Neural cell (in vitro differentiated cells): ENCODE measurements at regions not wholly inside any gene's neighbourhood (a gene's known extent, or its start where the extent isn't known, plus 50 kb on each side); places are given as distances from the start of the nearest gene placed in this dataset.

Experiments
- EP300 ChIP-seq: fragments of 450-650 bp; conservative IDR thresholded peaks from 2 replicates; pipeline ENCODE4 v1.6.1; 2014; ENCODE audit warnings: antibody characterized with exemption, mild to moderate bottlenecking, moderate library complexity; ENCODE audit not compliant: poor library complexity, severe bottlenecking
- EZH2 ChIP-seq: fragments of 200-600, 300-800 bp; shearing (Covaris generic), sonication (generic); IDR thresholded peaks from 2 replicates; pipeline ENCODE4 v1.6.1; 2014; ENCODE audit warnings: antibody characterized with exemption, low read length, borderline replicate concordance, mild to moderate bottlenecking; ENCODE audit not compliant: insufficient read depth, poor library complexity, severe bottlenecking
- POLR2AphosphoS5 ChIP-seq: IDR thresholded peaks from 2 replicates; pipeline ENCODE4 v1.6.1; 2012
- RAD21 ChIP-seq: fragments of 450-650 bp; conservative IDR thresholded peaks from 2 replicates; pipeline ENCODE4 v1.6.1; 2014; ENCODE audit warnings: antibody characterized with exemption, mild to moderate bottlenecking, moderate library complexity
- TAF1 ChIP-seq: IDR thresholded peaks from 2 replicates; pipeline ENCODE4 v1.6.1; 2012; ENCODE audit warnings: low read depth
- TF ChIP-seq, protein P1 (sequence below): fragments of 450-650 bp; IDR thresholded peaks from 2 replicates; pipeline ENCODE4 v1.5.1; 2014; ENCODE audit warnings: antibody characterized with exemption, mild to moderate bottlenecking, moderate library complexity; ENCODE audit not compliant: poor library complexity, severe bottlenecking
- TF ChIP-seq, protein P2 (sequence below): IDR thresholded peaks from 2 replicates; pipeline ENCODE4 v1.6.1; 2012; ENCODE audit warnings: borderline replicate concordance

DNA sequence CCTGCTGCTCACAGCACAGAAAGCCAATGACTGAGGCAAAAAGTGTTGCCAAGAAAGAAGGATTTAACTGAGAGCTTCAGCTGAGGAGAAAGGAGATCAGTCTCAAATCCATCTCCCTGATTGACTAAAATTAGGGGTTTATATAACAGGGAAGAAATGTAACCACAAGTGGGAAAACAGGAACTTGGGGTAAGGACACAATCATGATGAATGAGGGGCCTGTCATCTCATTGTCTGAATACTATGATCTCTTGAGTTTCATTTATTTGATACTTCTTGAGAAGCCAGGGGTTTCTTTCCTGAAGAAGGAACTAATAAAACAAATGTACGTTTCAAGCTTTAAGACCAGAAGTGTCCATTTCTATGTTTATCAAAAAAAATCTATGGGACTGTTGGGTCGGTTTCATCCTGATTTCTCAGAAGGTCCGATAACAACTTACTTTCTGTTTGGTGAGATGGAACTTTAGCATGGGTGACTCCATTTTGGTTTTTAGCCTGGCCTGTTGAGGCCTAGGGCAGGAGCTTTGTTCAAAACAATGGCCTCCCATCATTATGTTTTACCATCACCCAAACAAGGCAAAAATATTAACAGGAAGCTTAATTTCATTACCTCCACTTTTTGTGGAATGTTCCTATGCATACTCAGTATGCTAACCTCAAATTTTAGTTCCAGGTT is 76.6 kb upstream of the PIAS1 start:
- TF ChIP-seq, protein P1, sequence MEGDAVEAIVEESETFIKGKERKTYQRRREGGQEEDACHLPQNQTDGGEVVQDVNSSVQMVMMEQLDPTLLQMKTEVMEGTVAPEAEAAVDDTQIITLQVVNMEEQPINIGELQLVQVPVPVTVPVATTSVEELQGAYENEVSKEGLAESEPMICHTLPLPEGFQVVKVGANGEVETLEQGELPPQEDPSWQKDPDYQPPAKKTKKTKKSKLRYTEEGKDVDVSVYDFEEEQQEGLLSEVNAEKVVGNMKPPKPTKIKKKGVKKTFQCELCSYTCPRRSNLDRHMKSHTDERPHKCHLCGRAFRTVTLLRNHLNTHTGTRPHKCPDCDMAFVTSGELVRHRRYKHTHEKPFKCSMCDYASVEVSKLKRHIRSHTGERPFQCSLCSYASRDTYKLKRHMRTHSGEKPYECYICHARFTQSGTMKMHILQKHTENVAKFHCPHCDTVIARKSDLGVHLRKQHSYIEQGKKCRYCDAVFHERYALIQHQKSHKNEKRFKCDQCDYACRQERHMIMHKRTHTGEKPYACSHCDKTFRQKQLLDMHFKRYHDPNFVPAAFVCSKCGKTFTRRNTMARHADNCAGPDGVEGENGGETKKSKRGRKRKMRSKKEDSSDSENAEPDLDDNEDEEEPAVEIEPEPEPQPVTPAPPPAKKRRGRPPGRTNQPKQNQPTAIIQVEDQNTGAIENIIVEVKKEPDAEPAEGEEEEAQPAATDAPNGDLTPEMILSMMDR = no peak
- TF ChIP-seq POLR2AphosphoS5 (no peak), EZH2 (no peak), RAD21 (no peak), EP300 (no peak), TAF1 (no peak)
- TF ChIP-seq, protein P2, sequence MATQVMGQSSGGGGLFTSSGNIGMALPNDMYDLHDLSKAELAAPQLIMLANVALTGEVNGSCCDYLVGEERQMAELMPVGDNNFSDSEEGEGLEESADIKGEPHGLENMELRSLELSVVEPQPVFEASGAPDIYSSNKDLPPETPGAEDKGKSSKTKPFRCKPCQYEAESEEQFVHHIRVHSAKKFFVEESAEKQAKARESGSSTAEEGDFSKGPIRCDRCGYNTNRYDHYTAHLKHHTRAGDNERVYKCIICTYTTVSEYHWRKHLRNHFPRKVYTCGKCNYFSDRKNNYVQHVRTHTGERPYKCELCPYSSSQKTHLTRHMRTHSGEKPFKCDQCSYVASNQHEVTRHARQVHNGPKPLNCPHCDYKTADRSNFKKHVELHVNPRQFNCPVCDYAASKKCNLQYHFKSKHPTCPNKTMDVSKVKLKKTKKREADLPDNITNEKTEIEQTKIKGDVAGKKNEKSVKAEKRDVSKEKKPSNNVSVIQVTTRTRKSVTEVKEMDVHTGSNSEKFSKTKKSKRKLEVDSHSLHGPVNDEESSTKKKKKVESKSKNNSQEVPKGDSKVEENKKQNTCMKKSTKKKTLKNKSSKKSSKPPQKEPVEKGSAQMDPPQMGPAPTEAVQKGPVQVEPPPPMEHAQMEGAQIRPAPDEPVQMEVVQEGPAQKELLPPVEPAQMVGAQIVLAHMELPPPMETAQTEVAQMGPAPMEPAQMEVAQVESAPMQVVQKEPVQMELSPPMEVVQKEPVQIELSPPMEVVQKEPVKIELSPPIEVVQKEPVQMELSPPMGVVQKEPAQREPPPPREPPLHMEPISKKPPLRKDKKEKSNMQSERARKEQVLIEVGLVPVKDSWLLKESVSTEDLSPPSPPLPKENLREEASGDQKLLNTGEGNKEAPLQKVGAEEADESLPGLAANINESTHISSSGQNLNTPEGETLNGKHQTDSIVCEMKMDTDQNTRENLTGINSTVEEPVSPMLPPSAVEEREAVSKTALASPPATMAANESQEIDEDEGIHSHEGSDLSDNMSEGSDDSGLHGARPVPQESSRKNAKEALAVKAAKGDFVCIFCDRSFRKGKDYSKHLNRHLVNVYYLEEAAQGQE = no peak
